ENCODE measurements at regions not wholly inside any gene's neighbourhood (a gene's known extent, or its start where the extent isn't known, plus 50 kb on each side); places are given as distances from the start of the nearest gene placed in this dataset.

- TF ChIP-seq CTCF (IDR thresholded peaks at IDR 0.05) (no peak), POLR2A (IDR thresholded peaks at IDR 0.05) (no peak)
Measured at GRCh38 chr2:59005836-59006615, 764.9 kb upstream of the FANCL start.
